Common myeloid progenitor, CD34-positive (primary cell): ENCODE measurements at regions not wholly inside any gene's neighbourhood (a gene's known extent, or its start where the extent isn't known, plus 50 kb on each side); places are given as distances from the start of the nearest gene placed in this dataset.

Source experiments
- CTCF ChIA-PET: fragments of 350-600 bp; sonication (Branson Sonifier 250); formaldehyde crosslinking; loops from one replicate; lab custom pipeline; 2021; ENCODE audit warnings: antibody characterized with exemption; lab: Charles Lee
- POLR2A ChIA-PET: fragments of 350-600 bp; sonication (Branson Sonifier 250); formaldehyde crosslinking; loops from one replicate; lab custom pipeline; 2021; ENCODE audit warnings: antibody characterized with exemption; lab: Charles Lee
- DNase-seq, 3 donors: peaks; one replicate each; pipeline versions ENCODE4 v3.0.0 to v3.0.0-alpha.2; 2013
- H3K27ac ChIP-seq, 2 experiments: 1 replicate in 1 of 2; 2 replicates in 1 of 2; pipeline ENCODE4 v1.7.0; 2013; ENCODE audit warnings: inconsistent platforms in 2 of 2, low read length in 2 of 2, mild to moderate bottlenecking in 2 of 2, low read depth in 1 of 2, moderate library complexity in 1 of 2; ENCODE audit not compliant: severe bottlenecking in 2 of 2, insufficient read depth in 1 of 2, poor library complexity in 1 of 2
- H3K27me3 ChIP-seq, 5 experiments: replicated peaks in 2 of 5; 1 replicate in 3 of 5; 2 replicates in 2 of 5; pipeline versions ENCODE4 v1.6.1 to v1.7.0; 2013; ENCODE audit warnings: low read length in 4 of 5, mild to moderate bottlenecking in 2 of 5, moderate library complexity in 2 of 5, inconsistent platforms in 1 of 5; ENCODE audit not compliant: insufficient read depth in 5 of 5, control insufficient read depth in 4 of 5
- H3K36me3 ChIP-seq, 4 experiments: 1 replicate in 2 of 4; 2 replicates in 2 of 4; pipeline versions ENCODE4 v1.6.1 to v1.7.0; 2013; ENCODE audit warnings: low read length in 3 of 4, control low read depth in 1 of 4, mild to moderate bottlenecking in 1 of 4; ENCODE audit not compliant: control insufficient read depth in 4 of 4, insufficient read depth in 4 of 4
- H3K4me1 ChIP-seq, 4 experiments: 1 replicate in 3 of 4; 2 replicates in 1 of 4; pipeline versions ENCODE4 v1.6.1 to v1.7.1; 2013; ENCODE audit warnings: low read length in 3 of 4, mild to moderate bottlenecking in 3 of 4, control low read depth in 1 of 4, inconsistent platforms in 1 of 4, moderate library complexity in 1 of 4; ENCODE audit not compliant: control insufficient read depth in 4 of 4, insufficient read depth in 4 of 4; ENCODE audit errors: control extremely low read depth in 1 of 4
- H3K4me3 ChIP-seq, 7 experiments: 1 replicate in 4 of 7; 2 replicates in 3 of 7; pipeline versions ENCODE4 v1.5.1 to v1.7.0; 2013; ENCODE audit warnings: mild to moderate bottlenecking in 7 of 7, low read length in 6 of 7, moderate library complexity in 6 of 7, inconsistent platforms in 2 of 7, low read depth in 2 of 7, control low read depth in 1 of 7; ENCODE audit not compliant: insufficient read depth in 4 of 7, control insufficient read depth in 1 of 7; ENCODE audit errors: extremely low read depth in 1 of 7
- H3K9me3 ChIP-seq, 5 experiments: 1 replicate in 4 of 5; 2 replicates in 1 of 5; pipeline versions ENCODE4 v1.6.1 to v1.7.1; 2013; ENCODE audit warnings: low read length in 4 of 5, mild to moderate bottlenecking in 2 of 5, inconsistent platforms in 1 of 5, low read depth in 1 of 5, moderate library complexity in 1 of 5; ENCODE audit not compliant: control insufficient read depth in 4 of 5, insufficient read depth in 2 of 5; ENCODE audit errors: control extremely low read depth in 1 of 5
- WGBS: methylation state at CpG from one replicate; pipeline ENCODE4 v1.1.5; 2013; ENCODE audit not compliant: insufficient coverage; 5-methylcytosine and 5-hydroxymethylcytosine counted together

- no peak for DNase-seq
- peaks cover 0 to 3% (median 0%) of the 10 kb centered on the region in 5 experiments for H3K27me3 ChIP-seq
- no peak overlapping the region for H3K27ac ChIP-seq
- POLR2A ChIA-PET, result no interaction called here
- no peaks in the 10 kb centered on the region for H3K9me3 ChIP-seq
- 100% methylated on average over 1 of the region's 2 CpGs for WGBS
- H3K4me3 ChIP-seq, result no peak overlapping the region
- H3K4me1 ChIP-seq, result no peaks in the 10 kb centered on the region
- CTCF ChIA-PET, result no interaction called here
- no peaks in the 10 kb centered on the region for H3K36me3 ChIP-seq
These were observed 115.5 kb downstream of the EBLN2 start for GRCh38 chr3:73176941-73177340.

- WGBS, result 83% methylated on average over 1 of the region's 1 CpG
- no peak overlapping the region for H3K4me3 ChIP-seq
- H3K27ac ChIP-seq, result no peak overlapping the region
- H3K27me3 ChIP-seq, result peaks cover 0 to 3% (median 0%) of the 10 kb centered on the region in 5 experiments
- POLR2A ChIA-PET, result no interaction called here
- no peaks in the 10 kb centered on the region for H3K9me3 ChIP-seq
- DNase-seq, result no peak
- H3K36me3 ChIP-seq, result no peaks in the 10 kb centered on the region
- CTCF ChIA-PET, result no interaction called here
- H3K4me1 ChIP-seq, result no peaks in the 10 kb centered on the region
These were observed 116.4 kb downstream of the EBLN2 start for GRCh38 chr3:73177827-73178226.

DNA sequence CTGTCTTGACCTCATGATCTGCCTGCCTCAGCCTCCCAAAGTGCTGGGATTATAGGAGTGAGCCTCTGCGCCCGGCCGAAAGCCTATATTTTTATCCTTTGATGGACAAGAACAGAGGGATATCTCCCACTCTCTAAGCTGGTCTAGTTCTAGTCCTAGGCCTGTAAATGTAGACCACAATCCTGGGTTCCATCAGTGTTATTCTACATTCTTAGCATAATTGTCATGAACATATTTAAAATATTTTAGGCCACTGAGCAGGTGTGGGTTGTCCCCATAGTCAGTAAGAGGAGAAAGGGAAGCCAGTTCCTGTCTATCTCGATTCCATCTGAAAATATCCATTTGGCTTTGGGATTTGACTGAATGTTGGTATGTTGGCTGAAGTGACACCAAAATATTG is 118.1 kb downstream of the EBLN2 start:
- ChIA-PET POLR2A (no interaction called here), CTCF (no interaction called here)
- 100% methylated on average over 1 of the region's 4 CpGs for WGBS
- Histone ChIP-seq H3K27me3 (peaks cover 0 to 3% (median 0%) of the 10 kb centered on the region in 5 experiments), H3K27ac (no peak overlapping the region), H3K4me1 (no peaks in the 10 kb centered on the region), H3K9me3 (no peaks in the 10 kb centered on the region), H3K4me3 (no peak overlapping the region), H3K36me3 (no peaks in the 10 kb centered on the region)
- no peak for DNase-seq

GRCh38 chr3:73186741-73187140 is 125.3 kb downstream of the EBLN2 start:
- Histone ChIP-seq H3K27me3 (no peaks in the 10 kb centered on the region), H3K36me3 (no peaks in the 10 kb centered on the region), H3K9me3 (no peaks in the 10 kb centered on the region), H3K27ac (no peak overlapping the region), H3K4me1 (no peaks in the 10 kb centered on the region), H3K4me3 (no peak overlapping the region)
- WGBS, result no CpG with 5 or more reads among the region's 1 CpG
- POLR2A ChIA-PET, result no interaction called here
- CTCF ChIA-PET, result no interaction called here
- no peak for DNase-seq

- 60% methylated on average over 1 of the region's 5 CpGs for WGBS
These were observed 125.9 kb downstream of the EBLN2 start for GRCh38 chr3:73187328-73187727.

GRCh38 chr3:73188707-73189106 is 127.2 kb downstream of the EBLN2 start:
- ChIA-PET POLR2A (interaction anchor here (0.5 kb wide), 1 partner anchor 108 kb away, joined by 3 read pairs; no protein-coding TSS in a partner anchor), CTCF (no interaction called here)
- no peak for DNase-seq
- H3K4me1 ChIP-seq, result no peaks in the 10 kb centered on the region
- no peaks in the 10 kb centered on the region for H3K27me3 ChIP-seq
- no peaks in the 10 kb centered on the region for H3K36me3 ChIP-seq
- H3K27ac ChIP-seq, result no peak overlapping the region
- no peaks in the 10 kb centered on the region for H3K9me3 ChIP-seq
- no peak overlapping the region for H3K4me3 ChIP-seq

More at GRCh38 chr3:73187328-73187727, 125.9 kb downstream of the EBLN2 start:
- Histone ChIP-seq H3K27ac (no peak overlapping the region), H3K4me3 (no peak overlapping the region), H3K4me1 (no peaks in the 10 kb centered on the region), H3K27me3 (no peaks in the 10 kb centered on the region), H3K9me3 (no peaks in the 10 kb centered on the region), H3K36me3 (no peaks in the 10 kb centered on the region)
- CTCF ChIA-PET, result no interaction called here
- peak; percentile 7 to 58 (median 46) for DNase-seq
- POLR2A ChIA-PET, result no interaction called here

DNA sequence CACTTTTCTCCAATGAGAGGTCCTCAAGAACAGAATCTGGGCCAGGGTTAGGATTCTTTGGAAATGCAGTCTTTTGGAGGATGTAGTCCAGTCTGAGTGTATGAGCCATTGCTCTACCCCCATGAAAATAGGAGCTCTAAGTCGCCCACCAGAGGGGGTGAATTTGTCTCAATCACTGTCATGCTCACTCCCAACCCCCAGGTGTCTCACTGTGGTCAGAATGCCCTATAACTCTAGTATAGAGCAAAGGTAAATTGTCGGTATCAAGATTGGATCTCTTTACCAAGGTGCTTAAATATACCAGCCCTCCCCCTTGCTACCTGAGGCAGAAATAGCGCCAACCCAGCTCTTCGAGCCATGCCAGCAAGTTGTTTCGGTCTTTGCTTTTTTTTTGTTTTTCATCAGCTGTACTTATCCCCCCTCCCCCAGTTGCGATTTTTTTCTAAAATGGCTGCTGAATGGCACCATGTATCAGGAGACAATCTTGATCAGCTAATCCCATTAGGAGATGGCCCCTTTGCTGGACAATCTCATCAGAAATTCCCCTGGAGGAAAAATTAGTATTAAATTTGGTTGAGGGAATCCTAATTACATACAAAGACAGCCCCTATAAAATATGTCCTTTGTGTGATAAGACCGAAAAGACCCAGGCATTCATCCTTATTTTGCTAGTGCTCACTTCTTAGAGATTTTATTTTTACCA is 130.7 kb downstream of the EBLN2 start:
- Histone ChIP-seq H3K4me1 (no peaks in the 10 kb centered on the region), H3K27ac (no peak overlapping the region), H3K4me3 (no peak overlapping the region), H3K27me3 (no peaks in the 10 kb centered on the region), H3K9me3 (no peaks in the 10 kb centered on the region), H3K36me3 (no peaks in the 10 kb centered on the region)
- no peak for DNase-seq
- POLR2A ChIA-PET, result no interaction called here
- 85% methylated on average over 4 of the region's 7 CpGs for WGBS
- CTCF ChIA-PET, result no interaction called here
